HG03196 (cell line): ENCODE measurements at regions not wholly inside any gene's neighbourhood (a gene's known extent, or its start where the extent isn't known, plus 50 kb on each side); places are given as distances from the start of the nearest gene placed in this dataset.

Experiments
- ATAC-seq: cut with Tn5 transposase; IDR thresholded peaks from one replicate; pipeline ENCODE4 v1.9.1; 2021; ENCODE audit not compliant: unreplicated experiment

- no peak for ATAC-seq
Measured at GRCh38 chr5:147036691-147037245, 158.2 kb upstream of the PPP2R2B start.

GRCh38 chr5:147037515-147038205, 159.1 kb upstream of the PPP2R2B start:
- ATAC-seq, result peak; percentile 58

- ATAC-seq, result no peak
Measured at GRCh38 chr5:147040856-147041255, 162.3 kb upstream of the PPP2R2B start.

GRCh38 chr5:147044572-147045273, 166.2 kb upstream of the PPP2R2B start:
- no peak for ATAC-seq

- no peak for ATAC-seq
Measured at GRCh38 chr5:147045290-147045689, 166.7 kb upstream of the PPP2R2B start.

GRCh38 chr5:147046281-147046680, 167.7 kb upstream of the PPP2R2B start:
- no peak for ATAC-seq

GRCh38 chr5:147046894-147047293, 168.3 kb upstream of the PPP2R2B start:
- no peak for ATAC-seq

- no peak for ATAC-seq
Measured at GRCh38 chr5:147049764-147050163, 171.2 kb upstream of the PPP2R2B start.

GRCh38 chr5:147050172-147050571, 171.6 kb upstream of the PPP2R2B start:
- ATAC-seq, result no peak

GRCh38 chr5:147051193-147051592, 172.6 kb upstream of the PPP2R2B start:
- ATAC-seq, result no peak

GRCh38 chr5:147052519-147052918, 174.0 kb upstream of the PPP2R2B start:
- ATAC-seq, result no peak

- ATAC-seq, result no peak
Measured at GRCh38 chr5:147055089-147055826, 176.7 kb upstream of the PPP2R2B start.

GRCh38 chr5:147055850-147056566, 177.5 kb upstream of the PPP2R2B start:
- no peak for ATAC-seq

- no peak for ATAC-seq
Measured at GRCh38 chr5:147057051-147057450, 177.8 kb upstream of the STK32A start.

GRCh38 chr5:147061431-147061830, 173.4 kb upstream of the STK32A start:
- ATAC-seq, result no peak

- ATAC-seq, result no peak
Measured at GRCh38 chr5:147062427-147062826, 172.4 kb upstream of the STK32A start.

- no peak for ATAC-seq
Measured at GRCh38 chr5:147063943-147064342, 170.9 kb upstream of the STK32A start.

GRCh38 chr5:147065071-147065470, 169.8 kb upstream of the STK32A start:
- ATAC-seq, result peak; percentile 67

GRCh38 chr5:147068998-147069397, 165.8 kb upstream of the STK32A start:
- ATAC-seq, result no peak

GRCh38 chr5:147072622-147073021, 162.2 kb upstream of the STK32A start:
- no peak for ATAC-seq

GRCh38 chr5:147073098-147073497, 161.7 kb upstream of the STK32A start:
- ATAC-seq, result no peak
